ENCODE measurements at regions not wholly inside any gene's neighbourhood (a gene's known extent, or its start where the extent isn't known, plus 50 kb on each side); places are given as distances from the start of the nearest gene placed in this dataset. TPM values are rescaled to one million over a fixed set of nuclear protein-coding genes. Genes with fewer than 3 reads are reported as not detected.
"Not testable (repeated sequence)": the region's sequence is repeated elsewhere in the genome, so short reads cannot be mapped to it uniquely, and the experiment has no call there.

- intact Hi-C loops (cut with DNase I) = no loop called here
- DNase-seq (peak in 3 of 4 donors; percentile 10 to 56 (median 11)), ATAC-seq (no peak)
- Histone ChIP-seq H3K36me3 (replicated peaks in 1 of 2; ENCODE audit: insufficient read depth in 1 of 2, low read depth in 2 of 2) (no peaks in the 10 kb centered on the region), H3K9me3 (no peaks in the 10 kb centered on the region), H3K27ac (no peak overlapping the region), H3K4me3 (no peak overlapping the region), H3K4me1 (no peaks in the 10 kb centered on the region), H3K27me3 (no peaks in the 10 kb centered on the region)
- 18 to 28% methylated on average over 2 of the region's 2 CpGs for WGBS, 2 donors
- no peak for TF ChIP-seq CTCF (IDR thresholded peaks at IDR 0.05)
- no peak for TF ChIP-seq POLR2A (IDR thresholded peaks at IDR 0.05)
Measured at GRCh38 chr9:111094433-111094924, 56.2 kb upstream of the LPAR1 start.

GRCh38 chr9:111092167-111092566 is 53.9 kb upstream of the LPAR1 start:
- intact Hi-C loops (cut with DNase I); H3K27me3 ChIP-seq; H3K4me1 ChIP-seq; H3K9me3 ChIP-seq; H3K27ac ChIP-seq; H3K36me3 ChIP-seq (replicated peaks in 1 of 2; ENCODE audit: insufficient read depth in 1 of 2, low read depth in 2 of 2); DNase-seq; ATAC-seq; H3K4me3 ChIP-seq: not testable (repeated sequence)
- WGBS, 2 donors = 95 to 100% methylated on average over 1 of the region's 1 CpG

Small RNAs in the stretch of these regions (microRNA-seq; reads per million reads assigned to microRNA genes)
- 0 reads per million in 2 donors for gene MIR7702 (ENCODE audit: borderline number of aligned reads in 2 of 2, borderline replicate concordance in 2 of 2)

Small RNAs in the stretch of these regions (small RNA-seq; reads per million reads assigned to genes)
- gene MIR7702 = not detected
- gene RNY4P18 = not detected

Data from body of pancreas (tissue), 4 donors.